Mesenchymal stem cell (in vitro differentiated cells and primary cell): ENCODE measurements at regions not wholly inside any gene's neighbourhood (a gene's known extent, or its start where the extent isn't known, plus 50 kb on each side); places are given as distances from the start of the nearest gene placed in this dataset.

ENCODE experiments used
- DNase-seq: peaks from one replicate; pipeline ENCODE4 v3.0.0-alpha.2; 2013
- H2AFZ ChIP-seq: one replicate; pipeline ENCODE4 v1.6.1; 2013; ENCODE audit warnings: low read depth, mild to moderate bottlenecking, control low read depth, inconsistent platforms, low read length, moderate library complexity
- H2AK5ac ChIP-seq: 2 replicates; pipeline ENCODE4 v1.6.1; 2013; ENCODE audit warnings: low read length, moderate library complexity, mild to moderate bottlenecking, inconsistent platforms; ENCODE audit not compliant: severe bottlenecking
- H2BK120ac ChIP-seq: one replicate; pipeline ENCODE4 v1.6.1; 2013; ENCODE audit warnings: low read depth, mild to moderate bottlenecking, inconsistent platforms, low read length, moderate library complexity
- H2BK12ac ChIP-seq, 2 experiments: one replicate each; pipeline ENCODE4 v1.6.1; 2013; ENCODE audit warnings: inconsistent platforms in 2 of 2, low read length in 2 of 2, mild to moderate bottlenecking in 2 of 2, moderate library complexity in 2 of 2, control low read depth in 1 of 2
- H2BK15ac ChIP-seq: one replicate; pipeline ENCODE4 v1.6.1; 2013; ENCODE audit warnings: mild to moderate bottlenecking, low read depth, inconsistent platforms; ENCODE audit not compliant: poor library complexity, severe bottlenecking
- H2BK5ac ChIP-seq: 2 replicates; pipeline ENCODE4 v1.6.1; 2013; ENCODE audit warnings: low read depth, mild to moderate bottlenecking, low read length, control low read depth, inconsistent platforms; ENCODE audit not compliant: poor library complexity, severe bottlenecking
- H3K14ac ChIP-seq, 2 experiments: one replicate each; pipeline ENCODE4 v1.6.1; 2013; ENCODE audit warnings: inconsistent platforms in 2 of 2, low read length in 2 of 2, control low read depth in 1 of 2, mild to moderate bottlenecking in 1 of 2, moderate library complexity in 1 of 2
- H3K18ac ChIP-seq, 2 experiments: one replicate each; pipeline ENCODE4 v1.6.1; 2013; ENCODE audit warnings: inconsistent platforms in 2 of 2, low read length in 2 of 2, control low read depth in 1 of 2, low read depth in 1 of 2, mild to moderate bottlenecking in 1 of 2
- H3K23ac ChIP-seq, 2 experiments: one replicate each; pipeline ENCODE4 v1.6.1; 2013; ENCODE audit warnings: inconsistent platforms in 2 of 2, low read length in 2 of 2, mild to moderate bottlenecking in 2 of 2, moderate library complexity in 2 of 2, control low read depth in 1 of 2
- H3K27ac ChIP-seq: 2 replicates; pipeline ENCODE4 v1.5.1; 2013; ENCODE audit warnings: mild to moderate bottlenecking, moderate library complexity, low read length, control low read depth, inconsistent platforms; ENCODE audit not compliant: poor library complexity, severe bottlenecking
- H3K27me3 ChIP-seq, 2 experiments: 2 replicates each; pipeline versions ENCODE4 v1.6.1 to v1.7.0; 2013; ENCODE audit warnings: low read length in 2 of 2, mild to moderate bottlenecking in 2 of 2, moderate library complexity in 2 of 2, control low read depth in 1 of 2, inconsistent platforms in 1 of 2; ENCODE audit not compliant: control insufficient read depth in 1 of 2, insufficient read depth in 1 of 2
- H3K36me3 ChIP-seq, 2 experiments: 2 replicates each; pipeline versions ENCODE4 v1.6.1 to v1.7.0; 2013; ENCODE audit warnings: low read length in 2 of 2, control low read depth in 1 of 2, inconsistent platforms in 1 of 2, low read depth in 1 of 2, mild to moderate bottlenecking in 1 of 2; ENCODE audit not compliant: insufficient read depth in 2 of 2, control insufficient read depth in 1 of 2
- H3K4ac ChIP-seq, 2 experiments: one replicate each; pipeline ENCODE4 v1.6.1; 2013; ENCODE audit warnings: inconsistent platforms in 2 of 2, low read length in 2 of 2, mild to moderate bottlenecking in 2 of 2, moderate library complexity in 2 of 2, control low read depth in 1 of 2, low read depth in 1 of 2
- H3K4me1 ChIP-seq: 2 replicates; pipeline ENCODE4 v1.6.1; 2013; ENCODE audit warnings: low read depth, low read length, control low read depth; ENCODE audit not compliant: control insufficient read depth, insufficient read depth
- H3K4me2 ChIP-seq: 2 replicates; pipeline ENCODE4 v1.6.1; 2013; ENCODE audit warnings: low read length, mild to moderate bottlenecking, inconsistent platforms; ENCODE audit not compliant: poor library complexity, severe bottlenecking
- H3K4me3 ChIP-seq, 2 experiments: 2 replicates each; pipeline versions ENCODE4 v1.5.1 to v1.7.0; 2013; ENCODE audit warnings: low read length in 2 of 2, mild to moderate bottlenecking in 2 of 2, control low read depth in 1 of 2, low read depth in 1 of 2; ENCODE audit not compliant: insufficient read depth in 1 of 2
- H3K79me1 ChIP-seq: replicated peaks from 2 replicates; pipeline ENCODE4 v1.6.1; 2013; ENCODE audit warnings: mild to moderate bottlenecking, control low read depth, low read length, inconsistent platforms; ENCODE audit not compliant: poor library complexity, severe bottlenecking
- H3K9ac ChIP-seq: 2 replicates; pipeline ENCODE4 v1.7.0; 2013; ENCODE audit warnings: mild to moderate bottlenecking, low read length, moderate library complexity
- H3K9me3 ChIP-seq: 2 replicates; pipeline ENCODE4 v1.7.0; 2013; ENCODE audit warnings: mild to moderate bottlenecking, low read length; ENCODE audit not compliant: control insufficient read depth
- H4K8ac ChIP-seq: one replicate; pipeline ENCODE4 v1.6.1; 2013; ENCODE audit warnings: inconsistent platforms, mild to moderate bottlenecking, low read length, moderate library complexity
- H4K91ac ChIP-seq: one replicate; pipeline ENCODE4 v1.6.1; 2013; ENCODE audit warnings: mild to moderate bottlenecking, low read length, inconsistent platforms
- WGBS: methylation state at CpG from one replicate; pipeline ENCODE4 v1.1.7; 2013; ENCODE audit warnings: mixed read lengths; 5-methylcytosine and 5-hydroxymethylcytosine counted together

DNA sequence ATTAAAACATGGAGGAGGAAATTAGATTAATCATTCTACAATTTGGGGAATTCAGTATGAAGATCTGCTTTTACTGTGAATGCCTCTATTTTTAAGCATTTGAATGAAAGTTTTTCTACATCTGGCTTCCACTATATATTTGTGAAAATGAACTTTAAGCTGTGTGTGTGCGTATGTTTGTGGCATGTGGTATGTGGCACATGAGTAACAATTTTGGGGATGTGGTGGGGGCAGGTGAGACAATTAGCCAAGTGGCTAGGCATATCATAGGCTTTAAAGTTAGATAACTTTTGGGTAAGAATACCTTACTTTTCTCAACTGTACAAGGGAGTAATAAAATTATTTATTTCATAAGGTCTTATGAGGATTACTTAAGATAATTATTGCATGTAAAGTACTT is 81.5 kb downstream of the ZNF22 start:
- no peaks in the 10 kb centered on the region for H3K4me1 ChIP-seq
- no peak overlapping the region for H2BK5ac ChIP-seq
- H3K23ac ChIP-seq, result no peak overlapping the region
- no peak overlapping the region for H2BK12ac ChIP-seq
- H2BK120ac ChIP-seq, result no peak overlapping the region
- H4K8ac ChIP-seq, result no peak overlapping the region
- no peak overlapping the region for H3K4me3 ChIP-seq
- no peak overlapping the region for H3K9ac ChIP-seq
- H2AK5ac ChIP-seq, result no peak overlapping the region
- no peak overlapping the region for H3K4me2 ChIP-seq
- H3K18ac ChIP-seq, result no peak overlapping the region
- peaks cover 16% of the 10 kb centered on the region for H3K9me3 ChIP-seq
- H3K79me1 ChIP-seq, result no peaks in the 10 kb centered on the region
- 100% methylated on average over 1 of the region's 1 CpG for WGBS
- H2BK15ac ChIP-seq, result no peak overlapping the region
- DNase-seq, result no peak
- H3K14ac ChIP-seq, result no peak overlapping the region
- H4K91ac ChIP-seq, result no peak overlapping the region
- no peaks in the 10 kb centered on the region for H3K27me3 ChIP-seq
- H3K4ac ChIP-seq, result no peak overlapping the region
- H3K36me3 ChIP-seq, result no peaks in the 10 kb centered on the region
- no peak overlapping the region for H2AFZ ChIP-seq
- no peak overlapping the region for H3K27ac ChIP-seq

DNA sequence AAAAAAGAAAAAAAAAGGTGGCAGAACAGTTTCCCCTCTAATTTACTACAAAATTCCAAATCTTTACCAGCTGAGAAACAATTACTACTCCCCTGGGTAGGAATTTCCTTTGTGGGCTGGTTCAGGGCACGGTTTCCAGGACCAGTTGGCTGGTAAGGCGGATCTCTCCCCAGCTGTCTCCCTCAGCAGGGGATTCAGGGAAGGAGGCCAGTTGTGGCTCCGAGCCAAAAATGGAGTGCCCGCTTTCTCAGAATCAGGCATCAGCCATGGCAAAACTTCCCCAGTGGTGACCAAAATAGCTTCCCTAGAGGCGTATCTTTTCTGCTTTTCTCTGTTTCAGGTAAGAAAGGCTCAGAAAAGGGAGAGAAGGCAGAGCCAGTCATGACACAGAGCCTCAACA is 91.2 kb downstream of the ZNF22 start:
- Histone ChIP-seq H3K4me2 (no peak overlapping the region), H2AFZ (no peak overlapping the region), H3K23ac (no peak overlapping the region), H3K9me3 (no peaks in the 10 kb centered on the region), H3K4me3 (no peak overlapping the region), H4K8ac (no peak overlapping the region), H3K27me3 (peaks cover 6 to 15% of the 10 kb centered on the region in 2 experiments), H3K4me1 (no peaks in the 10 kb centered on the region), H3K4ac (no peak overlapping the region), H4K91ac (no peak overlapping the region), H2BK5ac (no peak overlapping the region), H3K14ac (no peak overlapping the region), H3K27ac (no peak overlapping the region), H3K18ac (no peak overlapping the region), H2AK5ac (no peak overlapping the region), H3K9ac (no peak overlapping the region), H2BK12ac (no peak overlapping the region), H2BK15ac (no peak overlapping the region), H3K79me1 (no peaks in the 10 kb centered on the region), H2BK120ac (no peak overlapping the region), H3K36me3 (no peaks in the 10 kb centered on the region)
- DNase-seq, result no peak
- 80% methylated on average over 5 of the region's 5 CpGs for WGBS

DNA sequence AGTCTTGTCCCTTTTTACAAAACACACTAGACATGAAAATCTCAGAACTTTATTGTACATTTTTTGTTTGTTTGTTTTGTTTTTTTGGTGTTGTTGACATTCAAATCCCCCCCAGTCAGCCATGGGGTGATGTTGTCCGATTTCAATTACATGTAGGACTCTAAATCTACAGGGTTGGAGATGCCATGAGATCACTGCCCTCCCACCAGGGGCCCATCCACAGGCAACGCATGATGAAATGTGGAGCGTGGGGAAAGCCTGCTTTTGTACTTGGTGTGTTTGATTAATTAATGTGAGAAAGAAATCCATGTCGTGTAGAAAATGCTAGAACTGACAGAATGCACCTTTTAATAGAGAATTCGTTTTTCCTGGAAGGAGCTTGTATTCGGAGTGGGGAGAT is 93.2 kb downstream of the ZNF22 start:
- Histone ChIP-seq H3K4me2 (no peak overlapping the region), H3K14ac (no peak overlapping the region), H3K4me3 (no peak overlapping the region), H3K4me1 (no peaks in the 10 kb centered on the region), H3K18ac (no peak overlapping the region), H3K9me3 (no peaks in the 10 kb centered on the region), H4K91ac (no peak overlapping the region), H3K27me3 (peaks cover 6 to 15% of the 10 kb centered on the region in 2 experiments), H2BK120ac (no peak overlapping the region), H2BK12ac (no peak overlapping the region), H2AK5ac (no peak overlapping the region), H4K8ac (no peak overlapping the region), H3K36me3 (no peaks in the 10 kb centered on the region), H3K9ac (no peak overlapping the region), H2AFZ (no peak overlapping the region), H3K4ac (no peak overlapping the region), H3K27ac (no peak overlapping the region), H2BK15ac (no peak overlapping the region), H3K23ac (no peak overlapping the region), H3K79me1 (no peaks in the 10 kb centered on the region), H2BK5ac (no peak overlapping the region)
- WGBS, result 85% methylated on average over 6 of the region's 6 CpGs
- DNase-seq, result no peak

DNA sequence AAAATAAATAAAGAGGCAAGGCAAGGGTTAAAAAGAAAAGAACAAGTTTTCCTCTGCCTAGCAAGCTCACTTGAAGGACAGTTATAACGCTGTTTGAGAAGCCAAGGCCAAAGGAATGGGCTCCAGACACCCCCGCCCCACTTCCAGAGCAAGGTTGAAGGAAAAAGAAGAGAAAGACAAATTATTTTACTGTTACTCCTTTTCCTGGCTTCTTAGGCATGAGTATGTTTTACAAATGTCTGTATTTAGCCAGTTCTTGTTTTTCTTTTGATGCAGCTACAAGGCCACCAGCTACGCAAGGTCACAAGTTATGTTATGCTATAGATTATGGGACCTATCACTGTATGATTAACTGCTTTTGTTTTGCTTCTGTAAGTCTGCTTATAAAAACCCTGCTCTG is 94.6 kb downstream of the ZNF22 start:
- H3K36me3 ChIP-seq, result no peaks in the 10 kb centered on the region
- no peak for DNase-seq
- H3K4me2 ChIP-seq, result no peak overlapping the region
- H4K91ac ChIP-seq, result no peak overlapping the region
- no peak overlapping the region for H2BK5ac ChIP-seq
- no peaks in the 10 kb centered on the region for H3K4me1 ChIP-seq
- no peak overlapping the region for H3K4me3 ChIP-seq
- H2BK12ac ChIP-seq, result no peak overlapping the region
- H2BK120ac ChIP-seq, result no peak overlapping the region
- H4K8ac ChIP-seq, result no peak overlapping the region
- H2AFZ ChIP-seq, result no peak overlapping the region
- H3K4ac ChIP-seq, result no peak overlapping the region
- no peak overlapping the region for H3K14ac ChIP-seq
- H3K27ac ChIP-seq, result no peak overlapping the region
- WGBS, result 56% methylated on average over 2 of the region's 3 CpGs
- H3K9me3 ChIP-seq, result no peaks in the 10 kb centered on the region
- H3K79me1 ChIP-seq, result no peaks in the 10 kb centered on the region
- no peak overlapping the region for H2AK5ac ChIP-seq
- no peak overlapping the region for H2BK15ac ChIP-seq
- no peak overlapping the region for H3K18ac ChIP-seq
- H3K23ac ChIP-seq, result no peak overlapping the region
- H3K27me3 ChIP-seq, result peaks cover 6 to 15% of the 10 kb centered on the region in 2 experiments
- no peak overlapping the region for H3K9ac ChIP-seq
